Tibial nerve (tissue), 4 donors: ENCODE measurements at regions not wholly inside any gene's neighbourhood (a gene's known extent, or its start where the extent isn't known, plus 50 kb on each side); places are given as distances from the start of the nearest gene placed in this dataset.

Source experiments
- DNase-seq, 2 donors: peaks; one replicate each; pipeline ENCODE4 v3.0.0-alpha.2; 2019; ENCODE audit warnings: low spot score in 2 of 2
- H3K27ac ChIP-seq, 4 donors: fragments of 200-600 bp; sonication (generic) in 3 of 4; one replicate each; pipeline ENCODE4 v1.5.1; 2017 to 2019; ENCODE audit warnings: mild to moderate bottlenecking in 1 of 4
- H3K27me3 ChIP-seq, 2 donors: fragments of 200-600 bp; sonication (generic) in 1 of 2; one replicate each; pipeline versions ENCODE4 v1.5.1 to v1.6.0; 2017 to 2019
- H3K36me3 ChIP-seq, 3 donors: fragments of 200-600 bp; sonication (generic); one replicate each; pipeline ENCODE4 v1.5.1; 2018 to 2019
- H3K4me1 ChIP-seq, 4 donors: fragments of 200-600 bp; sonication (generic) in 3 of 4; one replicate each; pipeline ENCODE4 v1.5.1; 2017 to 2019
- H3K4me3 ChIP-seq, 4 donors: fragments of 200-600 bp; sonication (generic) in 3 of 4; one replicate each; pipeline ENCODE4 v1.5.1; 2017 to 2019; ENCODE audit warnings: mild to moderate bottlenecking in 1 of 4, moderate library complexity in 1 of 4
- H3K9me3 ChIP-seq, 4 donors: fragments of 200-600 bp; sonication (generic) in 3 of 4; one replicate each; pipeline ENCODE4 v1.5.1; 2017 to 2019
- CTCF ChIP-seq, 5 experiments: fragments of 200-600 bp in 3 of 5; fragments of 450-650 bp in 2 of 5; sonication (generic) in 3 of 5; IDR thresholded peaks; one replicate each; pipeline ENCODE4 v1.5.1; 2016 to 2019; ENCODE audit warnings: antibody characterized with exemption in 5 of 5, mild to moderate bottlenecking in 3 of 5, moderate library complexity in 2 of 5
- EP300 ChIP-seq, 2 donors: sonication (generic); formaldehyde crosslinking; IDR thresholded peaks; one replicate each; pipeline ENCODE4 v1.6.1; 2017; ENCODE audit warnings: antibody characterized with exemption in 2 of 2, mild to moderate bottlenecking in 1 of 2
- POLR2A ChIP-seq, 2 donors: fragments of 450-650 bp; IDR thresholded peaks; one replicate each; pipeline ENCODE4 v1.6.1; 2017; ENCODE audit warnings: antibody characterized with exemption in 2 of 2, mild to moderate bottlenecking in 2 of 2, moderate library complexity in 2 of 2
- WGBS, 2 donors: methylation state at CpG; one replicate each; pipeline ENCODE4 v1.1.5; 2018; 5-methylcytosine and 5-hydroxymethylcytosine counted together

GRCh38 chr5:45189042-45189441 is 380.3 kb downstream of the MRPS30 start:
- H3K9me3 ChIP-seq = no peaks in the 10 kb centered on the region
- no peak overlapping the region for H3K4me3 ChIP-seq
- no peaks in the 10 kb centered on the region for H3K4me1 ChIP-seq
- TF ChIP-seq EP300 (IDR thresholded peaks at IDR 0.05) (no peak), POLR2A (IDR thresholded peaks at IDR 0.05) (no peak), CTCF (IDR thresholded peaks at IDR 0.05) (no peak)
- no peaks in the 10 kb centered on the region for H3K36me3 ChIP-seq
- no peaks in the 10 kb centered on the region for H3K27me3 ChIP-seq
- no peak overlapping the region for H3K27ac ChIP-seq
- DNase-seq = no peak

- WGBS, 2 donors = 55 to 56% methylated on average over 5 of the region's 5 CpGs
- H3K4me3 ChIP-seq = no peak overlapping the region
- TF ChIP-seq POLR2A (IDR thresholded peaks at IDR 0.05) = no peak
- TF ChIP-seq EP300 (IDR thresholded peaks at IDR 0.05) = no peak
- no peak for TF ChIP-seq CTCF (IDR thresholded peaks at IDR 0.05)
- H3K4me1 ChIP-seq = no peaks in the 10 kb centered on the region
- H3K27me3 ChIP-seq = no peaks in the 10 kb centered on the region
- H3K9me3 ChIP-seq = no peaks in the 10 kb centered on the region
- H3K36me3 ChIP-seq = no peaks in the 10 kb centered on the region
- no peak for DNase-seq
- no peak overlapping the region for H3K27ac ChIP-seq
Observed at GRCh38 chr5:45189481-45189880, 380.7 kb downstream of the MRPS30 start.

- no peak overlapping the region for H3K27ac ChIP-seq
- no peaks in the 10 kb centered on the region for H3K27me3 ChIP-seq
- H3K9me3 ChIP-seq = no peaks in the 10 kb centered on the region
- no peak for DNase-seq
- H3K4me3 ChIP-seq = no peak overlapping the region
- no peaks in the 10 kb centered on the region for H3K4me1 ChIP-seq
- WGBS, 2 donors = 80 to 83% methylated on average over 1 of the region's 1 CpG
- H3K36me3 ChIP-seq = no peaks in the 10 kb centered on the region
- TF ChIP-seq EP300 (IDR thresholded peaks at IDR 0.05) = no peak
- no peak for TF ChIP-seq CTCF (IDR thresholded peaks at IDR 0.05)
- TF ChIP-seq POLR2A (IDR thresholded peaks at IDR 0.05) = no peak
Observed at GRCh38 chr5:45195026-45195425, 386.3 kb downstream of the MRPS30 start.
